HEK293T (cell line): ENCODE measurements at regions not wholly inside any gene's neighbourhood (a gene's known extent, or its start where the extent isn't known, plus 50 kb on each side); places are given as distances from the start of the nearest gene placed in this dataset.
A peak's percentile ranks its signal among the peaks of the same experiment; 100 is the strongest.
"Not testable (repeated sequence)": the region's sequence is repeated elsewhere in the genome, so short reads cannot be mapped to it uniquely, and the experiment has no call there.

Source experiments
- CTCF ChIA-PET: fragments of 350-600 bp; formaldehyde crosslinking; extraction: SDS; loops from one replicate; lab custom pipeline; 2021; ENCODE audit warnings: antibody characterized with exemption, inconsistent platforms; lab: Yijun Ruan, JAX
- POLR2A ChIA-PET: fragments of 350-600 bp; formaldehyde crosslinking; extraction: SDS; loops from one replicate; lab custom pipeline; 2020; ENCODE audit warnings: antibody characterized with exemption, inconsistent platforms; lab: Yijun Ruan, JAX
- DNase-seq: peaks from one replicate; pipeline ENCODE4 v3.0.0; 2012; ENCODE audit warnings: mixed read lengths; ENCODE audit errors: extremely low spot score
- ARNT ChIP-seq: fragments of 450-650 bp; IDR thresholded peaks from 2 replicates; pipeline ENCODE4 v1.6.1; 2017; ENCODE audit warnings: mild to moderate bottlenecking
- BHLHE40 ChIP-seq: fragments of 450-650 bp; IDR thresholded peaks from 2 replicates; pipeline ENCODE4 v1.6.1; 2016; ENCODE audit warnings: mild to moderate bottlenecking, moderate library complexity, borderline replicate concordance
- CTBP1 ChIP-seq: fragments of 450-650 bp; IDR thresholded peaks from 2 replicates; pipeline ENCODE4 v1.6.1; 2016; ENCODE audit warnings: borderline replicate concordance
- ELF4 ChIP-seq: fragments of 450-650 bp; IDR thresholded peaks from 2 replicates; pipeline ENCODE4 v1.6.1; 2017; ENCODE audit warnings: antibody characterized with exemption
- FOXA1 ChIP-seq: fragments of 450-650 bp; IDR thresholded peaks from 2 replicates; pipeline ENCODE4 v1.6.1; 2016; ENCODE audit warnings: mild to moderate bottlenecking
- FOXK2 ChIP-seq: fragments of 450-650 bp; IDR thresholded peaks from 2 replicates; pipeline ENCODE4 v1.6.1; 2016; ENCODE audit warnings: mild to moderate bottlenecking
- FOXM1 ChIP-seq: fragments of 450-650 bp; IDR thresholded peaks from 2 replicates; pipeline ENCODE4 v1.6.1; 2017; ENCODE audit warnings: mild to moderate bottlenecking, borderline replicate concordance
- HDGF ChIP-seq: fragments of 450-650 bp; IDR thresholded peaks from 2 replicates; pipeline ENCODE4 v1.6.1; 2017; ENCODE audit warnings: antibody characterized with exemption, borderline replicate concordance
- L3MBTL2 ChIP-seq: fragments of 450-650 bp; conservative IDR thresholded peaks from 2 replicates; pipeline ENCODE4 v1.6.1; 2016; ENCODE audit warnings: mild to moderate bottlenecking
- LEF1 ChIP-seq: fragments of 450-650 bp; IDR thresholded peaks from 2 replicates; pipeline ENCODE4 v1.6.1; 2017; ENCODE audit warnings: mild to moderate bottlenecking, borderline replicate concordance
- NFRKB ChIP-seq: fragments of 450-650 bp; IDR thresholded peaks from 2 replicates; pipeline ENCODE4 v1.6.1; 2016; ENCODE audit warnings: mild to moderate bottlenecking, moderate library complexity
- SP1 ChIP-seq: fragments of 450-650 bp; IDR thresholded peaks from 2 replicates; pipeline ENCODE4 v1.6.1; 2017
- SUZ12 ChIP-seq: fragments of 450-650 bp; IDR thresholded peaks from 2 replicates; pipeline ENCODE4 v1.6.1; 2016; ENCODE audit warnings: mild to moderate bottlenecking
- TARDBP ChIP-seq: fragments of 450-650 bp; IDR thresholded peaks from 2 replicates; pipeline ENCODE4 v1.6.1; 2016
- ZNF384 ChIP-seq: fragments of 450-650 bp; IDR thresholded peaks from 2 replicates; pipeline ENCODE4 v1.6.1; 2016
- TF ChIP-seq, protein P1 (sequence below): fragments of 450-650 bp; IDR thresholded peaks from 2 replicates; pipeline ENCODE4 v1.6.1; 2016

DNA sequence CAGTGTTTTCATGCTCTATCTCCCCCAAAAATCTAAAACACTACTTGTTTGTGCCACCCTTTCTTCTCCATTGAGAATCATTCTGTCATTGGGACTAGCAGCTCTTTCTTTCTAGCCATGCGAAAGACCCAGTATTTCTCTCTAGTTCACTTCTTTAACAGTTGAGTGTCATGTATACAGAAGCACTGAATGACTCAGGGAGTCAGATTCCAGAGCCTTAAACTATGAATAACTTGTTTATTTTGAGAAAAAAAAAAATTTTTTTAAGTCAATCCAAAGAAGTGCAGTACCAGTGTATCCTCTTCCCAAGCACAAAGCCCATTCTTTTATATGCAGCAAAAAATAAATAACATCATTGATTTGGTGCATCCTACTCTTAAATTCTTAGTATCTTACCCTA is 415.4 kb upstream of the GRAMD2B start:
- ChIA-PET POLR2A (no interaction called here), CTCF (no interaction called here)
- no peak for DNase-seq
- TF ChIP-seq, protein P1, sequence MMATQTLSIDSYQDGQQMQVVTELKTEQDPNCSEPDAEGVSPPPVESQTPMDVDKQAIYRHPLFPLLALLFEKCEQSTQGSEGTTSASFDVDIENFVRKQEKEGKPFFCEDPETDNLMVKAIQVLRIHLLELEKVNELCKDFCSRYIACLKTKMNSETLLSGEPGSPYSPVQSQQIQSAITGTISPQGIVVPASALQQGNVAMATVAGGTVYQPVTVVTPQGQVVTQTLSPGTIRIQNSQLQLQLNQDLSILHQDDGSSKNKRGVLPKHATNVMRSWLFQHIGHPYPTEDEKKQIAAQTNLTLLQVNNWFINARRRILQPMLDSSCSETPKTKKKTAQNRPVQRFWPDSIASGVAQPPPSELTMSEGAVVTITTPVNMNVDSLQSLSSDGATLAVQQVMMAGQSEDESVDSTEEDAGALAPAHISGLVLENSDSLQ: no peak
- TF ChIP-seq TARDBP: no peak
- TF ChIP-seq FOXK2: no peak
- TF ChIP-seq FOXA1: no peak
- no peak for TF ChIP-seq ARNT
- no peak for TF ChIP-seq FOXM1
- TF ChIP-seq BHLHE40: no peak
- no peak for TF ChIP-seq HDGF
- TF ChIP-seq ELF4: no peak
- no peak for TF ChIP-seq SP1
- TF ChIP-seq CTBP1: no peak
- TF ChIP-seq ZNF384: no peak
- TF ChIP-seq SUZ12: no peak
- TF ChIP-seq L3MBTL2: no peak
- TF ChIP-seq LEF1: no peak
- no peak for TF ChIP-seq NFRKB

DNA sequence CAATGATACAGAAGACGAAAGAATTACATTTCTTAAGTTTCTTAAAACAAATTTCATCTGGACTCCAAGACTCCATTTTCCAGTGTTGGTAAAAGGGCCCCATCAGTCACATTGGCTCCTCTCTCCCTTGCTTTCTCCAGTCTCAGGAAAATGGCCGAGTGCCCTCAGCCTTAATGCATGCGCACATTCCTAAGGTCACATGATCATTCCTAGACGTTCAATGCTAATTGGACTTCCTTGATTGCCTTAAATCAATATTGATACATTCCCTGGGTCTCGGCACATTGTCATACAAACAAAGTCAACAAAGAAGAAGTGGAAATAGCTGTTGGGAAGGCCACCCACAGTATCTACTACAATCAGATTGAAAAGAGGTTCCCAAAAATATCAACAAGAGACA is 413.6 kb upstream of the GRAMD2B start:
- CTCF ChIA-PET: no interaction called here
- TF ChIP-seq HDGF: no peak
- no peak for TF ChIP-seq ELF4
- TF ChIP-seq FOXK2: no peak
- no peak for TF ChIP-seq NFRKB
- TF ChIP-seq CTBP1: no peak
- TF ChIP-seq, protein P1: no peak
- TF ChIP-seq ARNT: no peak
- TF ChIP-seq FOXM1: no peak
- no peak for TF ChIP-seq LEF1
- no peak for TF ChIP-seq ZNF384
- no peak for TF ChIP-seq SUZ12
- no peak for TF ChIP-seq L3MBTL2
- POLR2A ChIA-PET: no interaction called here
- no peak for DNase-seq

DNA sequence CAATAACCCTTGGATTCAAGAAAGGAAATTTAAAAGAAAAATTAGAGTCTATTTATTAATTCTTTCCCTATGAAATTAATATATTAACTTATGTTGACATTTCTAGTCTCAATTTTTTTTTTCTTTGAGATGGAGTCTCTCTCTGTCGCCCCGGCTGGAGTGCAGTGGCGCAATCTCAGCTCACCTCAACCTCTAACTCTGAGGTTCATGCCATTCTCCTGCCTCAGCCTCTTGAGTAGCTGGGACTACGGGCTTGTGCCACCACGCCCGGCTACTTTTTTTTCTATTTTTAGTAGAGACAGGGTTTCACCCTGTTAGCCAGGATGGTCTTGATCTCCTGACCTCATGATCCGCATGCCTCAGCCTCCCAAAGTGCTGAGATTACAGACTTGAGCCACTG is 411.7 kb upstream of the GRAMD2B start:
- CTCF ChIA-PET: interaction anchor here (1.0 kb wide), 1 partner anchor 28 kb away, joined by 6 read pairs; no protein-coding TSS in a partner anchor
- DNase-seq, POLR2A ChIA-PET: not testable (repeated sequence)

GRCh38 chr5:126014676-126015075 is 408.5 kb upstream of the GRAMD2B start:
- no peak for DNase-seq
- ChIA-PET POLR2A (interaction anchor here (2.0 kb wide), 1 partner anchor 12 kb away, joined by 5 read pairs; no protein-coding TSS in a partner anchor), CTCF (no interaction called here)
- TF ChIP-seq, protein P1: no peak
- no peak for TF ChIP-seq NFRKB
- no peak for TF ChIP-seq FOXA1
- TF ChIP-seq TARDBP: no peak
- TF ChIP-seq CTBP1: no peak
- TF ChIP-seq L3MBTL2: no peak

GRCh38 chr5:126015235-126016181 is 407.7 kb upstream of the GRAMD2B start:
- POLR2A ChIA-PET: interaction anchor here (0.6 to 2.0 kb wide), 3 partner anchors 13 to 606 kb away, joined by 3 to 5 read pairs (median 3); no protein-coding TSS in a partner anchor
- CTCF ChIA-PET: no interaction called here
- TF ChIP-seq ZNF384 (no peak), TARDBP (no peak), FOXM1 (no peak), LEF1 (no peak), ARNT (no peak), ELF4 (no peak), NFRKB (no peak), CTBP1 (peak; percentile 64; the same call in 1 of the 2 replicates), L3MBTL2 (peak; percentile 24; the same call in 1 of the 2 replicates), HDGF (no peak), FOXA1 (no peak), FOXK2 (no peak), BHLHE40 (no peak), SUZ12 (no peak), SP1 (no peak)
- TF ChIP-seq, protein P1: peak; percentile 78
- DNase-seq: peak; percentile 35
